Liver (tissue), 7 donors: ENCODE measurements at regions not wholly inside any gene's neighbourhood (a gene's known extent, or its start where the extent isn't known, plus 50 kb on each side); places are given as distances from the start of the nearest gene placed in this dataset.

ENCODE experiments used
- DNase-seq: peaks from one replicate; pipeline ENCODE4 v3.0.0-alpha.2; 2017; ENCODE audit warnings: low spot score
- H3K27ac ChIP-seq, 2 donors: one replicate each; pipeline ENCODE4 v1.7.0; 2013; ENCODE audit warnings: inconsistent platforms in 2 of 2, low read length in 2 of 2, control low read depth in 1 of 2, low read depth in 1 of 2, mild to moderate bottlenecking in 1 of 2
- H3K27me3 ChIP-seq, 4 donors: one replicate each; pipeline versions ENCODE4 v1.6.1 to v1.7.0; 2013; ENCODE audit warnings: low read length in 3 of 4, inconsistent platforms in 1 of 4, mild to moderate bottlenecking in 1 of 4, moderate library complexity in 1 of 4; ENCODE audit not compliant: control insufficient read depth in 4 of 4, insufficient read depth in 4 of 4
- H3K36me3 ChIP-seq, 4 donors: one replicate each; pipeline versions ENCODE4 v1.6.1 to v1.7.0; 2013; ENCODE audit warnings: low read length in 3 of 4, mild to moderate bottlenecking in 3 of 4, low read depth in 1 of 4, moderate library complexity in 1 of 4; ENCODE audit not compliant: control insufficient read depth in 4 of 4, insufficient read depth in 3 of 4
- H3K4me1 ChIP-seq, 4 donors: one replicate each; pipeline versions ENCODE4 v1.6.1 to v1.7.0; 2013; ENCODE audit warnings: low read length in 3 of 4, mild to moderate bottlenecking in 3 of 4, moderate library complexity in 1 of 4; ENCODE audit not compliant: control insufficient read depth in 4 of 4, insufficient read depth in 4 of 4
- H3K4me3 ChIP-seq, 3 donors: one replicate each; pipeline versions ENCODE4 v1.6.1 to v1.7.0; 2013; ENCODE audit warnings: low read length in 3 of 3, control low read depth in 1 of 3, low read depth in 1 of 3, mild to moderate bottlenecking in 1 of 3
- H3K9ac ChIP-seq, 2 donors: one replicate each; pipeline ENCODE4 v1.7.0; 2013; ENCODE audit warnings: low read length in 2 of 2, mild to moderate bottlenecking in 2 of 2, moderate library complexity in 2 of 2, control low read depth in 1 of 2, low read depth in 1 of 2
- H3K9me3 ChIP-seq, 4 donors: one replicate each; pipeline versions ENCODE4 v1.6.1 to v1.7.0; 2013; ENCODE audit warnings: low read length in 3 of 4; ENCODE audit not compliant: control insufficient read depth in 4 of 4
- EGR1 ChIP-seq, 2 donors: IDR thresholded peaks; 2 replicates each; pipeline ENCODE4 v1.6.1; 2016 to 2018; ENCODE audit warnings: antibody characterized with exemption in 2 of 2, low read depth in 2 of 2
- FOXA1 ChIP-seq: IDR thresholded peaks from 2 replicates; pipeline ENCODE4 v1.6.1; 2016; ENCODE audit warnings: antibody characterized with exemption
- FOXA2 ChIP-seq: IDR thresholded peaks from 2 replicates; pipeline ENCODE4 v1.6.1; 2016; ENCODE audit warnings: antibody characterized with exemption
- GABPA ChIP-seq, 2 donors: IDR thresholded peaks in 1 of 2; conservative IDR thresholded peaks in 1 of 2; 2 replicates each; pipeline ENCODE4 v1.6.1; 2016; ENCODE audit warnings: antibody characterized with exemption in 2 of 2, mild to moderate bottlenecking in 1 of 2, moderate library complexity in 1 of 2
- HNF4G ChIP-seq: IDR thresholded peaks from 2 replicates; pipeline ENCODE4 v1.6.1; 2016; ENCODE audit warnings: antibody characterized with exemption
- RXRA ChIP-seq, 2 donors: IDR thresholded peaks; 2 replicates each; pipeline ENCODE4 v1.6.1; 2017 to 2018; ENCODE audit warnings: antibody characterized with exemption in 2 of 2, mild to moderate bottlenecking in 1 of 2
- SP1 ChIP-seq: IDR thresholded peaks from 2 replicates; pipeline ENCODE4 v1.6.1; 2018; ENCODE audit warnings: antibody characterized with exemption, mild to moderate bottlenecking
- TAF1 ChIP-seq: conservative IDR thresholded peaks from 2 replicates; pipeline ENCODE4 v1.6.1; 2016; ENCODE audit warnings: antibody characterized with exemption, mild to moderate bottlenecking
- WGBS: extraction: QIAGEN DNeasy Blood & Tissue Kit; methylation state at CpG from one replicate; pipeline ENCODE4 v1.1.7; 2013; 5-methylcytosine and 5-hydroxymethylcytosine counted together
- TF ChIP-seq, protein P1 (sequence below): IDR thresholded peaks from 2 replicates; pipeline ENCODE4 v1.6.1; 2016; ENCODE audit warnings: antibody characterized with exemption, mild to moderate bottlenecking
- TF ChIP-seq, protein P2 (sequence below): IDR thresholded peaks from 2 replicates; pipeline ENCODE4 v1.6.1; 2016; ENCODE audit warnings: antibody characterized with exemption
- TF ChIP-seq, protein P3 (sequence below): IDR thresholded peaks from 2 replicates; pipeline ENCODE4 v1.6.1; 2016; ENCODE audit warnings: antibody characterized with exemption
- donor health status: healthy.
- donor health status: healthy.
- donor health status: healthy.
- donor health status: healthy.

DNA sequence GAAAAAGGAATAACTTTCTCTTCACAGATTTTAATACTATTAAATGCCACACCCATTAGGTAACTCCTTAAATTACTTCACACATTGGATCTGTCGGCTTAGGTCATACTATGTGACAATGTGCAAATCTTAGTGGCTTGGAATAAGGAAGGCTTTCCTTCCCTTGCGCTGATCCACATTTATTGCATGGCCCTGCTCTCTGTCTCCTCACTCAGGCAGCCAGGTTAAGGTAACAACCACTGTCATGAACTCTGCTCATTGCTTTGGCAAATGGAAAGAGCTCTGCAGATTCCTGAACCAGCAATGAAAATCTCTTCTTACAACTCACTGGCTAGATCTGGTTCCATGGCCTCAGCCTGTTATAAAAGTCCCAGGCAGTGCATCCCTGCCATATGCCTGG lies 121.9 kb upstream of the NFIB start (continued):
- TF ChIP-seq, protein P1, sequence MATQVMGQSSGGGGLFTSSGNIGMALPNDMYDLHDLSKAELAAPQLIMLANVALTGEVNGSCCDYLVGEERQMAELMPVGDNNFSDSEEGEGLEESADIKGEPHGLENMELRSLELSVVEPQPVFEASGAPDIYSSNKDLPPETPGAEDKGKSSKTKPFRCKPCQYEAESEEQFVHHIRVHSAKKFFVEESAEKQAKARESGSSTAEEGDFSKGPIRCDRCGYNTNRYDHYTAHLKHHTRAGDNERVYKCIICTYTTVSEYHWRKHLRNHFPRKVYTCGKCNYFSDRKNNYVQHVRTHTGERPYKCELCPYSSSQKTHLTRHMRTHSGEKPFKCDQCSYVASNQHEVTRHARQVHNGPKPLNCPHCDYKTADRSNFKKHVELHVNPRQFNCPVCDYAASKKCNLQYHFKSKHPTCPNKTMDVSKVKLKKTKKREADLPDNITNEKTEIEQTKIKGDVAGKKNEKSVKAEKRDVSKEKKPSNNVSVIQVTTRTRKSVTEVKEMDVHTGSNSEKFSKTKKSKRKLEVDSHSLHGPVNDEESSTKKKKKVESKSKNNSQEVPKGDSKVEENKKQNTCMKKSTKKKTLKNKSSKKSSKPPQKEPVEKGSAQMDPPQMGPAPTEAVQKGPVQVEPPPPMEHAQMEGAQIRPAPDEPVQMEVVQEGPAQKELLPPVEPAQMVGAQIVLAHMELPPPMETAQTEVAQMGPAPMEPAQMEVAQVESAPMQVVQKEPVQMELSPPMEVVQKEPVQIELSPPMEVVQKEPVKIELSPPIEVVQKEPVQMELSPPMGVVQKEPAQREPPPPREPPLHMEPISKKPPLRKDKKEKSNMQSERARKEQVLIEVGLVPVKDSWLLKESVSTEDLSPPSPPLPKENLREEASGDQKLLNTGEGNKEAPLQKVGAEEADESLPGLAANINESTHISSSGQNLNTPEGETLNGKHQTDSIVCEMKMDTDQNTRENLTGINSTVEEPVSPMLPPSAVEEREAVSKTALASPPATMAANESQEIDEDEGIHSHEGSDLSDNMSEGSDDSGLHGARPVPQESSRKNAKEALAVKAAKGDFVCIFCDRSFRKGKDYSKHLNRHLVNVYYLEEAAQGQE = no peak

DNA sequence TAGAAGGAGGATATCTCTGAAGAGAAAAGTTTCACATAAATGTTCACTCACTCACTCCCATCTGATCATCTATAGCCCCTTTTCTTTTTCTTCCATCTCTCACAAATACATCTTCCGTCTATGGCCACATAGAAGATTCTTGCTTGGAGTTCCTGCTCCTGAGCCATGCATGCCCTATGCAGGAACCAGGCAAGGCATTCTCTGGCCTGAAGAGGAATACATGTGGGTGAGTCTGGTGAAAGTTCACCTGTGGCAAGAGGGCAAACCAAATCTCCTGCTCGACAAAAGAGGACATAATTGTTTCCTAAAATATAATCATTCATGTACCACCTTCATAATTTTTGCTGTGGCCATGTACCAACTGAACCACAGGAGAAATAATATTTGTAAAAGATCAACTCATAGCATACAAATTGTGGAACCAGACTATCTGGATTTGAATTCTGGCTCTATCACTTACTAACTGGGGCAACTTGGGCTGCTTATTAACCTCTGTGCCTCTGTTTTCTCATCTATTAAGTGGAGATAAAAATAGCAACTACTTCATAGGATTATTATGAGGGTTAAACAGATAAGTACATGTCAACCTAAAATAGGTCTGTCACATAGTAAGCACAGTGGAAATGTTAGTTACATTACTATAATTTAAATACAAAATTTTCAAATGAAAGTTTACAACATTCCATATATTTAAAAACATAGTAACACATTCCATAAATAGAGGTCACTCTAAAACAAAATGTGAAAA lies 121.2 kb upstream of the NFIB start:
- 71% methylated on average over 2 of the region's 2 CpGs for WGBS

DNA sequence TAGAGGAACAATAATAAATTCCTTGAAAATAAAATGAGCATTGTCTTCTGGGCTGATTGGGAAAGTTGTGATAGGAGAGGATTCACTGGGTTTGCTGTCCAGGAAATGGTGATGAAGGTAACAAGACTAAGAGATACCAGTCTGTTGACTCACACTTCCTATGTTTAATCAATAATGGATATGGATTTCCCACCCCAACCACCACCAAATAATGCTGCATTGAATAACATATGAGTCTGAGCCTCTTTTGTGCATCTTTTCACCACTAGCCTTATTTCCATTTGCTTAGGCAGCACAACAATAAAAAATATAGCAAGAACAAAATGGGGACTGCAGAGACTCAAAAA lies 120.2 kb upstream of the NFIB start:
- Histone ChIP-seq H3K4me3 (no peak overlapping the region), H3K27ac (no peak overlapping the region), H3K9me3 (no peaks in the 10 kb centered on the region), H3K4me1 (peaks cover 0 to 5% (median 3%) of the 10 kb centered on the region in 4 donors), H3K36me3 (no peaks in the 10 kb centered on the region), H3K9ac (no peak overlapping the region), H3K27me3 (no peaks in the 10 kb centered on the region)
- TF ChIP-seq GABPA (IDR thresholded peaks at IDR 0.05 in 1 of 2, conservative IDR thresholded peaks at IDR 0.05 in 1 of 2) = no peak
- DNase-seq = no peak

More for the DNA sequence above, 121.2 kb upstream of the NFIB start:
- no peaks in the 10 kb centered on the region for H3K36me3 ChIP-seq
- no peak for DNase-seq
- no peaks in the 10 kb centered on the region for H3K9me3 ChIP-seq
- H3K4me1 ChIP-seq = peaks cover 0 to 5% (median 3%) of the 10 kb centered on the region in 4 donors
- H3K27ac ChIP-seq = no peak overlapping the region
- no peak overlapping the region for H3K4me3 ChIP-seq
- H3K27me3 ChIP-seq = no peaks in the 10 kb centered on the region
- H3K9ac ChIP-seq = no peak overlapping the region
- TF ChIP-seq SP1 (no peak), EGR1 (IDR thresholded peaks at IDR 0.05; ENCODE audit: low read depth in 2 of 2) (no peak), RXRA (IDR thresholded peaks at IDR 0.05) (no peak), TAF1 (no peak), FOXA2 (no peak), HNF4G (no peak), FOXA1 (no peak)
- TF ChIP-seq, protein P2, sequence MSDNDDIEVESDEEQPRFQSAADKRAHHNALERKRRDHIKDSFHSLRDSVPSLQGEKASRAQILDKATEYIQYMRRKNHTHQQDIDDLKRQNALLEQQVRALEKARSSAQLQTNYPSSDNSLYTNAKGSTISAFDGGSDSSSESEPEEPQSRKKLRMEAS = no peak
- TF ChIP-seq, protein P1 = no peak
- TF ChIP-seq, protein P3, sequence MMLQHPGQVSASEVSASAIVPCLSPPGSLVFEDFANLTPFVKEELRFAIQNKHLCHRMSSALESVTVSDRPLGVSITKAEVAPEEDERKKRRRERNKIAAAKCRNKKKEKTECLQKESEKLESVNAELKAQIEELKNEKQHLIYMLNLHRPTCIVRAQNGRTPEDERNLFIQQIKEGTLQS = no peak
